ENCODE measurements at regions not wholly inside any gene's neighbourhood (a gene's known extent, or its start where the extent isn't known, plus 50 kb on each side); places are given as distances from the start of the nearest gene placed in this dataset.
"Not testable (repeated sequence)": the region's sequence is repeated elsewhere in the genome, so short reads cannot be mapped to it uniquely, and the experiment has no call there.

GRCh38 chr1:14320986-14321385, 277.5 kb upstream of the KAZN start:
- DNase-seq: no peak

GRCh38 chr1:14321422-14321821, 277.1 kb upstream of the KAZN start:
- no peak for DNase-seq

- DNase-seq: no peak
Observed at GRCh38 chr1:14323568-14324247, 274.8 kb upstream of the KAZN start.

- DNase-seq: no peak
Observed at GRCh38 chr1:14324248-14324630, 274.2 kb upstream of the KAZN start.

- DNase-seq: no peak
Observed at GRCh38 chr1:14326857-14327256, 271.6 kb upstream of the KAZN start.

- DNase-seq: no peak
Observed at GRCh38 chr1:14328685-14329084, 269.8 kb upstream of the KAZN start.

GRCh38 chr1:14332158-14332557, 266.3 kb upstream of the KAZN start:
- no peak for DNase-seq

- no peak for DNase-seq
Observed at GRCh38 chr1:14334336-14335176, 263.9 kb upstream of the KAZN start.

- no peak for DNase-seq
Observed at GRCh38 chr1:14338509-14338908, 260.0 kb upstream of the KAZN start.

GRCh38 chr1:14339288-14339687, 259.2 kb upstream of the KAZN start:
- no peak for DNase-seq

- DNase-seq: no peak
Observed at GRCh38 chr1:14340002-14340785, 258.3 kb upstream of the KAZN start.

GRCh38 chr1:14341147-14341546, 257.3 kb upstream of the KAZN start:
- no peak for DNase-seq

- DNase-seq: no peak
Observed at GRCh38 chr1:14345946-14346550, 252.4 kb upstream of the KAZN start.

- DNase-seq: no peak
Observed at GRCh38 chr1:14347186-14347585, 251.3 kb upstream of the KAZN start.

- DNase-seq: no peak
Observed at GRCh38 chr1:14347776-14348175, 250.7 kb upstream of the KAZN start.

- DNase-seq: no peak
Observed at GRCh38 chr1:14350197-14350596, 248.3 kb upstream of the KAZN start.

GRCh38 chr1:14352897-14353296, 245.6 kb upstream of the KAZN start:
- no peak for DNase-seq

- not testable (repeated sequence) for DNase-seq
Observed at GRCh38 chr1:14361005-14361404, 237.5 kb upstream of the KAZN start.

GRCh38 chr1:14362331-14362730, 236.2 kb upstream of the KAZN start:
- DNase-seq: no peak

- no peak for DNase-seq
Observed at GRCh38 chr1:14363036-14363590, 235.4 kb upstream of the KAZN start.

- no peak for DNase-seq
Observed at GRCh38 chr1:14363707-14364413, 234.6 kb upstream of the KAZN start.

GRCh38 chr1:14365301-14365988, 233.0 kb upstream of the KAZN start:
- DNase-seq: no peak

All from activated CD8-positive, alpha-beta memory T cell treated with anti-CD3 and anti-CD28 coated beads for 24 hours (primary cell).